Sigmoid colon (tissue), 6 donors: ENCODE measurements at regions not wholly inside any gene's neighbourhood (a gene's known extent, or its start where the extent isn't known, plus 50 kb on each side); places are given as distances from the start of the nearest gene placed in this dataset.

Source experiments
- DNase-seq: peaks from one replicate; pipeline ENCODE4 v3.0.0-alpha.2; 2019
- H3K27ac ChIP-seq, 4 donors: fragments of 200-600 bp; sonication (generic); one replicate each; pipeline ENCODE4 v1.5.1; 2016 to 2019; ENCODE audit warnings: mild to moderate bottlenecking in 1 of 4
- H3K27me3 ChIP-seq, 3 donors: fragments of 200-600 bp; sonication (generic); one replicate each; pipeline ENCODE4 v1.5.1; 2019; ENCODE audit warnings: mild to moderate bottlenecking in 1 of 3
- H3K36me3 ChIP-seq, 4 donors: fragments of 200-600 bp; sonication (generic); one replicate each; pipeline ENCODE4 v1.5.1; 2016 to 2019
- H3K4me1 ChIP-seq, 4 donors: fragments of 200-600 bp; sonication (generic); one replicate each; pipeline ENCODE4 v1.5.1; 2017 to 2019
- H3K4me3 ChIP-seq, 4 donors: fragments of 200-600 bp; sonication (generic); one replicate each; pipeline ENCODE4 v1.5.1; 2017 to 2019; ENCODE audit warnings: mild to moderate bottlenecking in 2 of 4, moderate library complexity in 1 of 4
- H3K9me3 ChIP-seq, 4 donors: fragments of 200-600 bp in 3 of 4; sonication (generic) in 3 of 4; one replicate each; pipeline versions ENCODE4 v1.5.1 to v1.6.1; 2013 to 2019
- CTCF ChIP-seq, 4 experiments: fragments of 450-650 bp in 3 of 4; fragments of 200-600 bp in 1 of 4; IDR thresholded peaks; one replicate each; pipeline ENCODE4 v1.5.1; 2016 to 2019; ENCODE audit warnings: antibody characterized with exemption in 4 of 4, mild to moderate bottlenecking in 3 of 4, moderate library complexity in 2 of 4
- EP300 ChIP-seq, 4 donors: sonication (generic); formaldehyde crosslinking; IDR thresholded peaks; one replicate each; pipeline ENCODE4 v1.6.1; 2017; ENCODE audit warnings: antibody characterized with exemption in 4 of 4
- POLR2A ChIP-seq, 2 donors: fragments of 450-650 bp; IDR thresholded peaks; one replicate each; pipeline ENCODE4 v1.6.1; 2016; ENCODE audit warnings: antibody characterized with exemption in 2 of 2, mild to moderate bottlenecking in 2 of 2, moderate library complexity in 2 of 2
- POLR2AphosphoS5 ChIP-seq, 4 donors: sonication (generic); formaldehyde crosslinking; IDR thresholded peaks; one replicate each; pipeline ENCODE4 v1.6.1; 2017; ENCODE audit warnings: antibody characterized with exemption in 4 of 4
- WGBS, 2 donors: extraction: QIAGEN DNeasy Blood & Tissue Kit; methylation state at CpG; one replicate each; pipeline ENCODE4 v1.1.7; 2013; 5-methylcytosine and 5-hydroxymethylcytosine counted together
- intact Hi-C: fragments of 100-400 bp; cut with DNase I; formaldehyde crosslinking; loops from one replicate; pipeline ENCODE4 v1.15.1; 2023
- donor health status: healthy with polysubstance abuse.
- donor health status: healthy.

GRCh38 chr6:90412538-90413369, 116.1 kb upstream of the BACH2 start:
- no peaks in the 10 kb centered on the region for H3K27me3 ChIP-seq
- peaks cover 0 to 10% (median 8%) of the 10 kb centered on the region in 4 donors for H3K4me1 ChIP-seq
- no peak overlapping the region for H3K27ac ChIP-seq
- H3K4me3 ChIP-seq: no peak overlapping the region
- WGBS, 2 donors: 61 to 64% methylated on average over 3 of the region's 3 CpGs
- intact Hi-C loops: no loop called here
- H3K36me3 ChIP-seq: no peaks in the 10 kb centered on the region
- DNase-seq: no peak
- no peaks in the 10 kb centered on the region for H3K9me3 ChIP-seq
- no peak for TF ChIP-seq EP300 (IDR thresholded peaks at IDR 0.05)
- TF ChIP-seq POLR2AphosphoS5 (IDR thresholded peaks at IDR 0.05): no peak
- TF ChIP-seq POLR2A (IDR thresholded peaks at IDR 0.05): no peak
- TF ChIP-seq CTCF (IDR thresholded peaks at IDR 0.05): no peak

GRCh38 chr6:90411292-90411781, 114.7 kb upstream of the BACH2 start:
- WGBS, 2 donors: 60 to 72% methylated on average over 7 of the region's 7 CpGs
- TF ChIP-seq EP300 (IDR thresholded peaks at IDR 0.05) (no peak), CTCF (IDR thresholded peaks at IDR 0.05) (no peak), POLR2A (IDR thresholded peaks at IDR 0.05) (no peak), POLR2AphosphoS5 (IDR thresholded peaks at IDR 0.05) (no peak)
- Histone ChIP-seq H3K27ac (no peak overlapping the region), H3K9me3 (no peaks in the 10 kb centered on the region), H3K27me3 (no peaks in the 10 kb centered on the region), H3K4me3 (no peak overlapping the region), H3K36me3 (no peaks in the 10 kb centered on the region), H3K4me1 (peaks cover 0 to 10% (median 8%) of the 10 kb centered on the region in 4 donors)
- intact Hi-C loops: no loop called here
- DNase-seq: no peak

DNA sequence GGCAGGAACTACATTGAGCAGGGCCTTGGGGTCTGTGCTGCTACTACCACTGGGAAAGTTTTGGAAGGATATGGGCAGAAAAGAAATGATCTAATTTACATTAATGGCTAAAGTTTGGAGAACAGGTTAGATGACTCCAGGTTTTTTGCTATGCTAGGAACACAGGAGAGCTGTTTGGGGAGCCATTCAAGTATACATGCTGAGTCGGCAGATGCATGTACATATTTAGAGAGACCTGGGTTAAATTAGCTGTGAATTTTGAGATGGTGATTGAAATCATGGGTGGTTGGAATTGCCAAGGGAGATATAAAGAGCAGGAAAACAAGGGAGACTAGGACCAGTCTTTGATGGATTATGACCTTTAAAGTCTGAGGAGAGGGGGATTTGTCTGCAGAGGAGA, 113.1 kb upstream of the BACH2 start:
- no peak for DNase-seq
- Histone ChIP-seq H3K4me1 (peaks cover 0 to 10% (median 8%) of the 10 kb centered on the region in 4 donors), H3K27me3 (no peaks in the 10 kb centered on the region), H3K4me3 (no peak overlapping the region), H3K36me3 (no peaks in the 10 kb centered on the region), H3K27ac (no peak overlapping the region), H3K9me3 (no peaks in the 10 kb centered on the region)
- intact Hi-C loops: no loop called here
- 40 to 88% methylated on average over 1 of the region's 1 CpG for WGBS, 2 donors
- no peak for TF ChIP-seq POLR2A (IDR thresholded peaks at IDR 0.05)
- no peak for TF ChIP-seq POLR2AphosphoS5 (IDR thresholded peaks at IDR 0.05)

DNA sequence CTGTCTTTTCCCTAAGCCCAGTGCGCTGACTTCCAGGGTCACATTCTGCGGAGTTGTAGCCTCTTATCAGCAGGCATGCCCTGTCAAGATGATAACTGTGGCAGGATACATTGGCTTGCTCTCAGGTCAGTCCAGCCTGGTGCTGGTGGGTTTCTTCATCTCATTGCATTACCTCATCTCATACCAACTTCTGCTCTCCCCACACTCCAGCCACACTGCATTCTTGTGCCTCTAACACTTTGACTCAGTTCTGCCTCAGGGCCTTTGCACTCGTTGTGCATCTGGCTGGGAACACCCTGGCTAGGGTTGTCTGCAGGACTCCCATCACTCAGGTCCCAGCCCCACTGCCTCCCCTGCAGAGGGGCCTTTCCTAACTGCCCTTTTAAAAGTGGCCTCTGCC, 110.3 kb upstream of the BACH2 start:
- no peak for DNase-seq
- intact Hi-C loops: no loop called here
- H3K4me1 ChIP-seq: no peaks in the 10 kb centered on the region
- H3K9me3 ChIP-seq: no peaks in the 10 kb centered on the region
- H3K36me3 ChIP-seq: no peaks in the 10 kb centered on the region
- TF ChIP-seq EP300 (IDR thresholded peaks at IDR 0.05): no peak
- no peaks in the 10 kb centered on the region for H3K27me3 ChIP-seq
- 85 to 93% methylated on average over 3 of the region's 3 CpGs for WGBS, 2 donors
- H3K27ac ChIP-seq: no peak overlapping the region
- H3K4me3 ChIP-seq: no peak overlapping the region

- no peak for DNase-seq
- H3K27me3 ChIP-seq: no peaks in the 10 kb centered on the region
- no peaks in the 10 kb centered on the region for H3K36me3 ChIP-seq
- WGBS, 2 donors: 89 to 90% methylated on average over 6 of the region's 6 CpGs
- no peaks in the 10 kb centered on the region for H3K4me1 ChIP-seq
- TF ChIP-seq POLR2AphosphoS5 (IDR thresholded peaks at IDR 0.05): no peak
- TF ChIP-seq CTCF (IDR thresholded peaks at IDR 0.05): no peak
- no peak for TF ChIP-seq EP300 (IDR thresholded peaks at IDR 0.05)
- TF ChIP-seq POLR2A (IDR thresholded peaks at IDR 0.05): no peak
- H3K4me3 ChIP-seq: no peak overlapping the region
- no peak overlapping the region for H3K27ac ChIP-seq
- intact Hi-C loops: no loop called here
- no peaks in the 10 kb centered on the region for H3K9me3 ChIP-seq
Observed at GRCh38 chr6:90406142-90406794, 109.6 kb upstream of the BACH2 start.
